ENCODE measurements at regions not wholly inside any gene's neighbourhood (a gene's known extent, or its start where the extent isn't known, plus 50 kb on each side); places are given as distances from the start of the nearest gene placed in this dataset.

- TF ChIP-seq, protein P1, sequence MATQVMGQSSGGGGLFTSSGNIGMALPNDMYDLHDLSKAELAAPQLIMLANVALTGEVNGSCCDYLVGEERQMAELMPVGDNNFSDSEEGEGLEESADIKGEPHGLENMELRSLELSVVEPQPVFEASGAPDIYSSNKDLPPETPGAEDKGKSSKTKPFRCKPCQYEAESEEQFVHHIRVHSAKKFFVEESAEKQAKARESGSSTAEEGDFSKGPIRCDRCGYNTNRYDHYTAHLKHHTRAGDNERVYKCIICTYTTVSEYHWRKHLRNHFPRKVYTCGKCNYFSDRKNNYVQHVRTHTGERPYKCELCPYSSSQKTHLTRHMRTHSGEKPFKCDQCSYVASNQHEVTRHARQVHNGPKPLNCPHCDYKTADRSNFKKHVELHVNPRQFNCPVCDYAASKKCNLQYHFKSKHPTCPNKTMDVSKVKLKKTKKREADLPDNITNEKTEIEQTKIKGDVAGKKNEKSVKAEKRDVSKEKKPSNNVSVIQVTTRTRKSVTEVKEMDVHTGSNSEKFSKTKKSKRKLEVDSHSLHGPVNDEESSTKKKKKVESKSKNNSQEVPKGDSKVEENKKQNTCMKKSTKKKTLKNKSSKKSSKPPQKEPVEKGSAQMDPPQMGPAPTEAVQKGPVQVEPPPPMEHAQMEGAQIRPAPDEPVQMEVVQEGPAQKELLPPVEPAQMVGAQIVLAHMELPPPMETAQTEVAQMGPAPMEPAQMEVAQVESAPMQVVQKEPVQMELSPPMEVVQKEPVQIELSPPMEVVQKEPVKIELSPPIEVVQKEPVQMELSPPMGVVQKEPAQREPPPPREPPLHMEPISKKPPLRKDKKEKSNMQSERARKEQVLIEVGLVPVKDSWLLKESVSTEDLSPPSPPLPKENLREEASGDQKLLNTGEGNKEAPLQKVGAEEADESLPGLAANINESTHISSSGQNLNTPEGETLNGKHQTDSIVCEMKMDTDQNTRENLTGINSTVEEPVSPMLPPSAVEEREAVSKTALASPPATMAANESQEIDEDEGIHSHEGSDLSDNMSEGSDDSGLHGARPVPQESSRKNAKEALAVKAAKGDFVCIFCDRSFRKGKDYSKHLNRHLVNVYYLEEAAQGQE (IDR thresholded peaks at IDR 0.05; ENCODE audit: unreplicated experiment): no peak
- no peak for TF ChIP-seq EZH2 (IDR thresholded peaks at IDR 0.05; ENCODE audit: low read depth, unreplicated experiment)
- TF ChIP-seq CTCF (conservative IDR thresholded peaks at IDR 0.05; ENCODE audit: low read depth in 2 of 2): no peak
- TF ChIP-seq EZH2phosphoT487 (IDR thresholded peaks at IDR 0.05; ENCODE audit: unreplicated experiment): no peak
- TF ChIP-seq JUNB (IDR thresholded peaks at IDR 0.05; ENCODE audit: unreplicated experiment): no peak
- TF ChIP-seq ZNF331 (CRISPR knock-in tag; IDR thresholded peaks at IDR 0.05; ENCODE audit: low read depth): no peak
- TF ChIP-seq, protein P2, sequence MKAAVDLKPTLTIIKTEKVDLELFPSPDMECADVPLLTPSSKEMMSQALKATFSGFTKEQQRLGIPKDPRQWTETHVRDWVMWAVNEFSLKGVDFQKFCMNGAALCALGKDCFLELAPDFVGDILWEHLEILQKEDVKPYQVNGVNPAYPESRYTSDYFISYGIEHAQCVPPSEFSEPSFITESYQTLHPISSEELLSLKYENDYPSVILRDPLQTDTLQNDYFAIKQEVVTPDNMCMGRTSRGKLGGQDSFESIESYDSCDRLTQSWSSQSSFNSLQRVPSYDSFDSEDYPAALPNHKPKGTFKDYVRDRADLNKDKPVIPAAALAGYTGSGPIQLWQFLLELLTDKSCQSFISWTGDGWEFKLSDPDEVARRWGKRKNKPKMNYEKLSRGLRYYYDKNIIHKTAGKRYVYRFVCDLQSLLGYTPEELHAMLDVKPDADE (IDR thresholded peaks at IDR 0.05): no peak
- no peak for TF ChIP-seq POLR2AphosphoS5 (IDR thresholded peaks at IDR 0.05; ENCODE audit: low read depth)
- TF ChIP-seq STAT1 (IDR thresholded peaks at IDR 0.05; ENCODE audit: unreplicated experiment): no peak
- TF ChIP-seq, protein P3, sequence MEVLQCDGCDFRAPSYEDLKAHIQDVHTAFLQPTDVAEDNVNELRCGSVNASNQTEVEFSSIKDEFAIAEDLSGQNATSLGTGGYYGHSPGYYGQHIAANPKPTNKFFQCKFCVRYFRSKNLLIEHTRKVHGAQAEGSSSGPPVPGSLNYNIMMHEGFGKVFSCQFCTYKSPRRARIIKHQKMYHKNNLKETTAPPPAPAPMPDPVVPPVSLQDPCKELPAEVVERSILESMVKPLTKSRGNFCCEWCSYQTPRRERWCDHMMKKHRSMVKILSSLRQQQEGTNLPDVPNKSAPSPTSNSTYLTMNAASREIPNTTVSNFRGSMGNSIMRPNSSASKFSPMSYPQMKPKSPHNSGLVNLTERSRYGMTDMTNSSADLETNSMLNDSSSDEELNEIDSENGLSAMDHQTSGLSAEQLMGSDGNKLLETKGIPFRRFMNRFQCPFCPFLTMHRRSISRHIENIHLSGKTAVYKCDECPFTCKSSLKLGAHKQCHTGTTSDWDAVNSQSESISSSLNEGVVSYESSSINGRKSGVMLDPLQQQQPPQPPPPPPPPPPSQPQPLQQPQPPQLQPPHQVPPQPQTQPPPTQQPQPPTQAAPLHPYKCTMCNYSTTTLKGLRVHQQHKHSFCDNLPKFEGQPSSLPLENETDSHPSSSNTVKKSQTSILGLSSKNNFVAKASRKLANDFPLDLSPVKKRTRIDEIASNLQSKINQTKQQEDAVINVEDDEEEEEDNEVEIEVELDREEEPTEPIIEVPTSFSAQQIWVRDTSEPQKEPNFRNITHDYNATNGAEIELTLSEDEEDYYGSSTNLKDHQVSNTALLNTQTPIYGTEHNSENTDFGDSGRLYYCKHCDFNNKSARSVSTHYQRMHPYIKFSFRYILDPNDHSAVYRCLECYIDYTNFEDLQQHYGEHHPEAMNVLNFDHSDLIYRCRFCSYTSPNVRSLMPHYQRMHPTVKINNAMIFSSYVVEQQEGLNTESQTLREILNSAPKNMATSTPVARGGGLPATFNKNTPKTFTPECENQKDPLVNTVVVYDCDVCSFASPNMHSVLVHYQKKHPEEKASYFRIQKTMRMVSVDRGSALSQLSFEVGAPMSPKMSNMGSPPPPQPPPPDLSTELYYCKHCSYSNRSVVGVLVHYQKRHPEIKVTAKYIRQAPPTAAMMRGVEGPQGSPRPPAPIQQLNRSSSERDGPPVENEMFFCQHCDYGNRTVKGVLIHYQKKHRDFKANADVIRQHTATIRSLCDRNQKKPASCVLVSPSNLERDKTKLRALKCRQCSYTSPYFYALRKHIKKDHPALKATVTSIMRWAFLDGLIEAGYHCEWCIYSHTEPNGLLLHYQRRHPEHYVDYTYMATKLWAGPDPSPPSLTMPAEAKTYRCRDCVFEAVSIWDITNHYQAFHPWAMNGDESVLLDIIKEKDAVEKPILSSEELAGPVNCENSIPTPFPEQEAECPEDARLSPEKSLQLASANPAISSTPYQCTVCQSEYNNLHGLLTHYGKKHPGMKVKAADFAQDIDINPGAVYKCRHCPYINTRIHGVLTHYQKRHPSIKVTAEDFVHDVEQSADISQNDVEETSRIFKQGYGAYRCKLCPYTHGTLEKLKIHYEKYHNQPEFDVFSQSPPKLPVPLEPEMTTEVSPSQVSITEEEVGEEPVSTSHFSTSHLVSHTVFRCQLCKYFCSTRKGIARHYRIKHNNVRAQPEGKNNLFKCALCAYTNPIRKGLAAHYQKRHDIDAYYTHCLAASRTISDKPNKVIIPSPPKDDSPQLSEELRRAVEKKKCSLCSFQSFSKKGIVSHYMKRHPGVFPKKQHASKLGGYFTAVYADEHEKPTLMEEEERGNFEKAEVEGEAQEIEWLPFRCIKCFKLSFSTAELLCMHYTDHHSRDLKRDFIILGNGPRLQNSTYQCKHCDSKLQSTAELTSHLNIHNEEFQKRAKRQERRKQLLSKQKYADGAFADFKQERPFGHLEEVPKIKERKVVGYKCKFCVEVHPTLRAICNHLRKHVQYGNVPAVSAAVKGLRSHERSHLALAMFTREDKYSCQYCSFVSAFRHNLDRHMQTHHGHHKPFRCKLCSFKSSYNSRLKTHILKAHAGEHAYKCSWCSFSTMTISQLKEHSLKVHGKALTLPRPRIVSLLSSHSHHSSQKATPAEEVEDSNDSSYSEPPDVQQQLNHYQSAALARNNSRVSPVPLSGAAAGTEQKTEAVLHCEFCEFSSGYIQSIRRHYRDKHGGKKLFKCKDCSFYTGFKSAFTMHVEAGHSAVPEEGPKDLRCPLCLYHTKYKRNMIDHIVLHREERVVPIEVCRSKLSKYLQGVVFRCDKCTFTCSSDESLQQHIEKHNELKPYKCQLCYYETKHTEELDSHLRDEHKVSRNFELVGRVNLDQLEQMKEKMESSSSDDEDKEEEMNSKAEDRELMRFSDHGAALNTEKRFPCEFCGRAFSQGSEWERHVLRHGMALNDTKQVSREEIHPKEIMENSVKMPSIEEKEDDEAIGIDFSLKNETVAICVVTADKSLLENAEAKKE (CRISPR knock-in tag; IDR thresholded peaks at IDR 0.05): no peak
- TF ChIP-seq CREB1 (CRISPR knock-in tag; IDR thresholded peaks at IDR 0.05; ENCODE audit: low read depth): no peak
Measured at GRCh38 chr9:14499976-14500375, 186.0 kb upstream of the NFIB start.
